ENCODE measurements at regions not wholly inside any gene's neighbourhood (a gene's known extent, or its start where the extent isn't known, plus 50 kb on each side); places are given as distances from the start of the nearest gene placed in this dataset.
"Not testable (repeated sequence)": the region's sequence is repeated elsewhere in the genome, so short reads cannot be mapped to it uniquely, and the experiment has no call there.

DNA sequence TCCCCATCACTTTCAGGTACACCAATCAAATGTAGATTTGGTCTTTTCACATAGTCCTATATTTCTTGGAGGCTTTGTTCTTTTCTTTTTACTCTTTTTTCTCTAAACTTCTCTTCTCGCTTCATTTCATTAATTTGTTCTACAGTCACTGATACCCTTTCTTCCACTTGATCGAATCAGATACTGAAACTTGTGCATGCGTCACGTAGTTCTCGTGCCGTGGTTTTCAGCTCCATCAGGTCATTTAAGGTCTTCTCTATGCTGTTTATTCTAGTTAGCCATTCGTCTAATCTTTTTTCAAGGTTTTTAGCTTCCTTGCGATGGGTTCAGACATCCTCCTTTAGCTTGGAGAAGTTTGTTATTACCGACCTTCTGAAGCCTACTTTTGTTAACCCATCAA lies 70.6 kb downstream of the DLEU7 start:
- DNase-seq (ENCODE audit: low spot score); H3K36me3 Mint-ChIP-seq (ENCODE audit: low read depth); H3K4me1 Mint-ChIP-seq (ENCODE audit: low read depth); H3K27ac Mint-ChIP-seq; H3K4me3 Mint-ChIP-seq: not testable (repeated sequence)
- Mint-ChIP-seq H3K27me3 (ENCODE audit: low read depth) (peaks cover 46% of the 10 kb centered on the region), H3K9me3 (peaks cover 10% of the 10 kb centered on the region)

Measured in T-helper 2 cell treated with Interferon-gamma antibody and Interleukin-4, amounts not matched to agents 5 μg/mL and 100 μg/mL, for 36 hours (primary cell).